ENCODE measurements at regions not wholly inside any gene's neighbourhood (a gene's known extent, or its start where the extent isn't known, plus 50 kb on each side); places are given as distances from the start of the nearest gene placed in this dataset.

DNA sequence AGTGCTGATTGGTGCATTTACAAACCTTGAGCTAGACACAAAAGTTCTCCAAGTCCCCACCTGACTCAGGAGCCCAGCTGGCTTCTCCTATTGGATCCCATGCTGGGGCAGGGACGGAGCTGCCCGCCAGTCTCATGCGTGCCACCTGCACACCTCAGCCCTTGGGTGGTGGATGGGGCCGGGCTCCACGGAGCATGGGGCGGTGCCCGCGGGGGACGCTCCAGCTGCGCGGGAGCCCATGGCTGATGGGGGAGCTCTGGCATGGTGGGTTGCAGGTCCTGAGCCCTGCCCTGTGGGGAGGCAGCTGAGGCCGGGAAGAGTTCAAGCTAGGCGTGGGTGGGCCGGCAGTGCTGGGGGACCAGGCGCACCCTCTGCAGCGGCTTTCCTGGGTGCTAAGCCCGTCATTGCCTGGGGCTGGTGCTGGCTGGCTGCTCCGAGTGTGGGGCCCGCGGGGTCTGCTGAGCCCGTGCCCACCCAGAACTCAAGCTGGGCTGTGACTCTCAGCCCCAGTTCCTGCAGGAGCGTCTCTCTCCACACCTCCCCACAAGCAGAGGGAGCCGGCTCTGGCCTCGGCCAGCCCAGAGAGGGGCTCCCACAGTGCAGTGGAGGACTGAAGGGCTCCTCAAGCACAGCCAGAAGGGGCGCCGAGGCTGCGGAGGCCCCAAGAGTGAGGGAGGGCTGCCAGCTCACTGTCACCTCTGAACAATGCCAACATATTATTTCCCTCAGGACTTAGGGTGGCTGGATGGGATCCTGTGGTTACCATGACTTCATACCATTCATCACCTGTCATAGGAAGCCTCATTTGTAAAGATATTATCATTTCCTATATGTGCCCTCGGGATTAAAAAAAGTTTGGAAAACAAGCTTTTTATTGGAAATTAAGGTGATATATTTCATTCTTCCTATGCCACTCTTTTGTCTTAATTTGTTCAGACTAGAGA is 688.7 kb downstream of the ETS1 start:
- Histone ChIP-seq H3K27me3 (replicated peaks; ENCODE audit: insufficient read depth) (no peaks in the 10 kb centered on the region), H3K27ac (no peak overlapping the region), H3K4me1 (replicated peaks) (no peaks in the 10 kb centered on the region), H3K9me3 (no peaks in the 10 kb centered on the region), H3K4me3 (no peak overlapping the region), H3K36me3 (no peaks in the 10 kb centered on the region)
- no peak for DNase-seq (ENCODE audit: low spot score)
- 96% methylated on average over 28 of the region's 28 CpGs for WGBS
- TF ChIP-seq CTCF (IDR thresholded peaks at IDR 0.05), result no peak
- TF ChIP-seq POLR2A (IDR thresholded peaks at IDR 0.05), result no peak
- no peak for TF ChIP-seq POLR2AphosphoS5 (IDR thresholded peaks at IDR 0.05)
- intact Hi-C loops (cut with DNase I), result no loop called here

- 77% methylated on average over 3 of the region's 3 CpGs for whole genome bisulfite sequencing
- no peak for DNase-seq (ENCODE audit: low spot score)
- Histone ChIP-seq H3K4me1 (replicated peaks) (no peaks in the 10 kb centered on the region), H3K9me3 (no peaks in the 10 kb centered on the region), H3K27me3 (replicated peaks; ENCODE audit: insufficient read depth) (no peaks in the 10 kb centered on the region), H3K4me3 (no peak overlapping the region), H3K27ac (no peak overlapping the region), H3K36me3 (no peaks in the 10 kb centered on the region)
- intact Hi-C loops (cut with DNase I), result no loop called here
- TF ChIP-seq POLR2A (IDR thresholded peaks at IDR 0.05), result no peak
- TF ChIP-seq POLR2AphosphoS5 (IDR thresholded peaks at IDR 0.05), result no peak
- TF ChIP-seq CTCF (IDR thresholded peaks at IDR 0.05), result no peak
These were observed 691.6 kb downstream of the ETS1 start for GRCh38 chr11:127895776-127896175.

DNA sequence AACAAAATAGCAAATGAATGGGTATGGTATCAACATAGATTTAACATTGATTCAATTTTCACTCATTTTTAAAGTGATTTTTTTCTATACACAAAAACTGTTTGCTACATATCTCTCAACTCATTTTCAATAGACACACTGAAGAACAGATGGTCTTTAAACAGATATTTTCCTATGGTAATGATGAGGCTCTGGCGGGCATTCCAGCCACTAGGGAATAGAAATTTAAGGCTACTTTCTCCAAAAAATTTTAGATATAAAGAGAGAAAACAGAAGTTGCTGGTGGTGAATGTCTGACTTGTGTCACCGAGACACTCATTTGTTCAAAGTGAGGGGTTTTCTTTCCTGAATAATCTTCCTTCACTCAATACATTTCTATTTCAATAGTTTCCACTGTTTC is 693.0 kb downstream of the ETS1 start:
- 85% methylated on average over 2 of the region's 2 CpGs for WGBS
- TF ChIP-seq POLR2A (IDR thresholded peaks at IDR 0.05) (no peak), CTCF (IDR thresholded peaks at IDR 0.05) (no peak), POLR2AphosphoS5 (IDR thresholded peaks at IDR 0.05) (no peak)
- DNase-seq (ENCODE audit: low spot score), result no peak
- Histone ChIP-seq H3K27me3 (replicated peaks; ENCODE audit: insufficient read depth) (no peaks in the 10 kb centered on the region), H3K9me3 (no peaks in the 10 kb centered on the region), H3K27ac (no peak overlapping the region), H3K4me3 (no peak overlapping the region), H3K4me1 (replicated peaks) (no peaks in the 10 kb centered on the region), H3K36me3 (no peaks in the 10 kb centered on the region)
- intact Hi-C loops (cut with DNase I), result no loop called here

- H3K4me3 ChIP-seq, result no peak overlapping the region
- no peak for DNase-seq (ENCODE audit: low spot score)
- intact Hi-C loops (cut with DNase I), result no loop called here
- H3K27ac ChIP-seq, result no peak overlapping the region
- no peaks in the 10 kb centered on the region for H3K27me3 ChIP-seq (replicated peaks; ENCODE audit: insufficient read depth)
- no peaks in the 10 kb centered on the region for H3K4me1 ChIP-seq (replicated peaks)
- TF ChIP-seq POLR2A (IDR thresholded peaks at IDR 0.05) (no peak), CTCF (IDR thresholded peaks at IDR 0.05) (no peak), POLR2AphosphoS5 (IDR thresholded peaks at IDR 0.05) (no peak)
- H3K36me3 ChIP-seq, result no peaks in the 10 kb centered on the region
- H3K9me3 ChIP-seq, result no peaks in the 10 kb centered on the region
These were observed 697.2 kb downstream of the ETS1 start for GRCh38 chr11:127890030-127890615.

GRCh38 chr11:127888386-127888785 is 699.0 kb downstream of the ETS1 start:
- Histone ChIP-seq H3K4me1 (replicated peaks) (no peaks in the 10 kb centered on the region), H3K27me3 (replicated peaks; ENCODE audit: insufficient read depth) (no peaks in the 10 kb centered on the region), H3K27ac (no peak overlapping the region), H3K4me3 (no peak overlapping the region), H3K36me3 (no peaks in the 10 kb centered on the region), H3K9me3 (no peaks in the 10 kb centered on the region)
- intact Hi-C loops (cut with DNase I), result no loop called here
- DNase-seq (ENCODE audit: low spot score), result no peak
- TF ChIP-seq POLR2AphosphoS5 (IDR thresholded peaks at IDR 0.05) (no peak), POLR2A (IDR thresholded peaks at IDR 0.05) (no peak), CTCF (IDR thresholded peaks at IDR 0.05) (no peak)

Measured in prostate gland (tissue), 2 donors.